ENCODE measurements at regions not wholly inside any gene's neighbourhood (a gene's known extent, or its start where the extent isn't known, plus 50 kb on each side); places are given as distances from the start of the nearest gene placed in this dataset.

DNA sequence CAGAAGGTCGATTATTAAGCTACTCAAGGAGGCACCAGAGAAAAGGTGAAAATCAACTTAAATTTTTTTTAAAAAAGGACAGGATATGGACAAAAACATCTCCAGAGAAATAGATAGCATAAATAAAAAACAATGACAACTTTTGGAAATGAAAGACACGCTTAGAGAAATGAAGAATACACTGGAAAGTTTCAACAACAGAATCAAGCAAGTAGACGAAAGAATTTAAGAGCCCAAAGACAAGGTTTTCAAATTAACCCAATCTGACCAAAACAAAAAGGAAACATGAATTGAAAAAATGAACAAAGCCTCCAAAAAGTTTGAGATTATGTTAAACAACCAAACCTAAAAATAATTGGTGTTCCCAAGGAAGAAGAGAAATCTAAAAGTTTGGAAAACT lies 191.1 kb upstream of the BMP4 start:
- TF ChIP-seq CTCF (IDR thresholded peaks at IDR 0.05) (no peak), POLR2A (IDR thresholded peaks at IDR 0.05; ENCODE audit: low read depth) (no peak), POLR2AphosphoS5 (IDR thresholded peaks at IDR 0.05) (no peak)

Measured in esophagus muscularis mucosa (tissue), 3 donors.